ENCODE measurements at regions not wholly inside any gene's neighbourhood (a gene's known extent, or its start where the extent isn't known, plus 50 kb on each side); places are given as distances from the start of the nearest gene placed in this dataset.

DNA sequence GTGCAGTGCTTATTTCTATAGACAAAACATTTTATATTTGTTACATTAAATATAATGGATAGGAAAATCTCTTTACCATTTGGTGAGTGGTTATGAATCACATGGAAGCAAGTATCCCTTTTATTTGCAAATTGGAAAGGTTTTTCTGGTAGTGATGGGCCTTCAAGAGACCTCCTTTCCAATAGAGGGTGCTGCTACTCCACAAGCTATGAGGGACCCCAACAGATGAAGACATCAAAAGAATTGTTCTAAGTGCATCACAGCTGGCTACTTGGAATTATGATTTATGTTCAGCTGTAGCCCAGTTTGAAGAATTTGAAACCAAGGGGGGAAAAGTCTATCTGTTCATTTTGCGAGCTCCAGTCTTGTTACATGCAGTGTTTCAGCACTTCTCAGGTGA lies 493.7 kb upstream of the SGCD start:
- H3K36me3 ChIP-seq (ENCODE audit: insufficient read depth, low read length), result no peaks in the 10 kb centered on the region
- Mint-ChIP-seq H3K9me3 (no peaks in the 10 kb centered on the region), H3K27me3 (peaks cover 4% of the 10 kb centered on the region), H3K36me3 (ENCODE audit: low read depth) (no peaks in the 10 kb centered on the region), H3K4me1 (ENCODE audit: low read depth) (no peaks in the 10 kb centered on the region), H3K27ac (no peak overlapping the region), H3K4me3 (no peak overlapping the region)
- intact Hi-C loops (cut with DNase I, micrococcal nuclease), result no loop called here
- ChIA-PET POLR2A (no interaction called here), CTCF (no interaction called here)
- H3K9me3 ChIP-seq (ENCODE audit: control insufficient read depth in 1 of 2, insufficient read depth in 1 of 2, low read length in 2 of 2), result no peaks in the 10 kb centered on the region
- H3K27me3 ChIP-seq (ENCODE audit: control insufficient read depth in 1 of 2, insufficient read depth in 2 of 2, low read length in 2 of 2), result no peaks in the 10 kb centered on the region
- ATAC-seq (ENCODE audit: poor library complexity) (no peak), DNase-seq (peak in 1 of 14 experiments; percentile 5)
- H3K4me3 ChIP-seq (ENCODE audit: low read length), result no peak overlapping the region
- no peak overlapping the region for H3K27ac ChIP-seq (ENCODE audit: low read depth in 1 of 2, low read length in 2 of 2)
- TF ChIP-seq, protein P1, sequence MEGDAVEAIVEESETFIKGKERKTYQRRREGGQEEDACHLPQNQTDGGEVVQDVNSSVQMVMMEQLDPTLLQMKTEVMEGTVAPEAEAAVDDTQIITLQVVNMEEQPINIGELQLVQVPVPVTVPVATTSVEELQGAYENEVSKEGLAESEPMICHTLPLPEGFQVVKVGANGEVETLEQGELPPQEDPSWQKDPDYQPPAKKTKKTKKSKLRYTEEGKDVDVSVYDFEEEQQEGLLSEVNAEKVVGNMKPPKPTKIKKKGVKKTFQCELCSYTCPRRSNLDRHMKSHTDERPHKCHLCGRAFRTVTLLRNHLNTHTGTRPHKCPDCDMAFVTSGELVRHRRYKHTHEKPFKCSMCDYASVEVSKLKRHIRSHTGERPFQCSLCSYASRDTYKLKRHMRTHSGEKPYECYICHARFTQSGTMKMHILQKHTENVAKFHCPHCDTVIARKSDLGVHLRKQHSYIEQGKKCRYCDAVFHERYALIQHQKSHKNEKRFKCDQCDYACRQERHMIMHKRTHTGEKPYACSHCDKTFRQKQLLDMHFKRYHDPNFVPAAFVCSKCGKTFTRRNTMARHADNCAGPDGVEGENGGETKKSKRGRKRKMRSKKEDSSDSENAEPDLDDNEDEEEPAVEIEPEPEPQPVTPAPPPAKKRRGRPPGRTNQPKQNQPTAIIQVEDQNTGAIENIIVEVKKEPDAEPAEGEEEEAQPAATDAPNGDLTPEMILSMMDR (IDR thresholded peaks at IDR 0.05), result no peak
- H3K4me1 ChIP-seq (ENCODE audit: insufficient read depth, low read length), result no peaks in the 10 kb centered on the region

DNA sequence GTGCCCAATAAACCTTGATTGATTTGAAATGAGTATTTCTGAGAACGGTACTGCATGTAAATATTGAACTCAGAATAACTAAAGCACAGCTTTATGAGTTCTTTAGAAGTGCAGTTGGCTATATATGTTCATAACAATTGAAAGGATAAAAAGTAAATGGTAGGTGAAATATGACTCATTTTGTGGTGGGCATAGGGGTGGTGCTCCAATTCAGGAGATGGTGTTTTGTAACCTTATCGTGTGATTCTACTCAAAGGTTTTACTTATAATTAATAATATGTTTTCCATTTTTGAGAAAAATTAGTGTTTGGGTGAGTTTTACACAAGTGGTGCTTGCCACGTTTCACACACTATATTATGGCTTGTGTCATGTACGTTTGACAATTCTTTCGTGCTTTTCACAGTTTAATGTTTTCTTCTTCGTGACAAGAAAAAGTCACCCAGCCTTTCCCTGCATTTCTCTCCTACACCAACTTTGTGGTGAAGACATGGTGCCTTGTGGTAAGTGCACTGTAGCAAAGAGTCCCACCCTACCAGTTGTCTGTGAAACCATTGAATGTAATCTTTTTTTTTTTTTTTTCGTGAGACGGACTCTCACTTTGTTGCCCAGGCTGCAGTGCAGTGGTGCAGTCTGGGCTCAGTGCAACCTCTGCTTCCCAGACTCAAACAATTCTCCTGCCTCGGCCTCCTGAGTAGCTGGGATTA lies 492.5 kb upstream of the SGCD start:
- Histone ChIP-seq H3K9me3 (ENCODE audit: control insufficient read depth in 1 of 2, insufficient read depth in 1 of 2, low read length in 2 of 2) (no peaks in the 10 kb centered on the region), H3K4me1 (ENCODE audit: insufficient read depth, low read length) (no peaks in the 10 kb centered on the region), H3K27ac (ENCODE audit: low read depth in 1 of 2, low read length in 2 of 2) (no peak overlapping the region), H3K27me3 (ENCODE audit: control insufficient read depth in 1 of 2, insufficient read depth in 2 of 2, low read length in 2 of 2) (no peaks in the 10 kb centered on the region), H3K36me3 (ENCODE audit: insufficient read depth, low read length) (no peaks in the 10 kb centered on the region), H3K4me3 (ENCODE audit: low read length) (no peak overlapping the region)
- intact Hi-C loops (cut with DNase I, micrococcal nuclease), result no loop called here
- no peak overlapping the region for H3K27ac Mint-ChIP-seq
- TF ChIP-seq, protein P1 (IDR thresholded peaks at IDR 0.05), result no peak
- no peaks in the 10 kb centered on the region for H3K9me3 Mint-ChIP-seq
- DNase-seq, result peak in 1 of 14 experiments; percentile 55
- H3K4me3 Mint-ChIP-seq, result no peak overlapping the region
- H3K36me3 Mint-ChIP-seq (ENCODE audit: low read depth), result no peaks in the 10 kb centered on the region
- POLR2A ChIA-PET, result no interaction called here
- no peaks in the 10 kb centered on the region for H3K4me1 Mint-ChIP-seq (ENCODE audit: low read depth)
- ATAC-seq (ENCODE audit: poor library complexity), result no peak
- CTCF ChIA-PET, result no interaction called here
- H3K27me3 Mint-ChIP-seq, result peaks cover 4% of the 10 kb centered on the region

DNA sequence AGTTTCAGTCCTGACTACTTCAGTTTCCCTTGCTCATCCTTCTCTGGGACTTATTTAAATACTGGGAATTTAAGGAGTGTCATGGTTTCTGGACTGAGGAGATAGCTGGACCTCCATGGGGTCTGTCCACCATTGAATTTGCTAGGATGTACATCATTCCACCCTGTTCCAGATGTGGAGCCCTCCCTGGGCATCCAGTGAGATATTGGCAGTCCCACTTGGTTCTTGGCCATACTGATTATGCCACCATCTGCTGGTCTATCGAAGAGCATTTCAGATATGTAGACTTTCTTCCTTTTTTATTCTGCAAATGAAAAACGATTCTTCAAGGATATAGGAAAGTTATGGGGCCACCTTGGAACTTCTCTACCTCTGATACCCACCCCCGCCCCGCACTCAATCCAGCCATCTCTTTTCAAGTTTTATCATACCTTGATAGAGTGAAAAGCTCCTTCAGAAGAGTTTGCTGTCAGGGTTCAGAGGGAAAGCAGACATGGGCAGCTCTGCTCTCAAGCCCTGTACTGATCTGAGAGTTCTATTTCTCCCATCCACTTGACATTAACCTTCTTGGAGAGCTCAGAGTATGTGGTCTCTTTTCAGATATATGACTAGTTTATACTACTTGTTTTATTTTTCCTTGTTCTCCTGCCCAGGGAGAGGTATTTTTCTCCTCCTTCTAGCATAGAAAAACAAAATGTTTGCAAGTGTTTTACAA lies 490.7 kb upstream of the SGCD start:
- H3K36me3 ChIP-seq (ENCODE audit: insufficient read depth, low read length), result no peaks in the 10 kb centered on the region
- intact Hi-C loops (cut with DNase I, micrococcal nuclease), result no loop called here
- no peaks in the 10 kb centered on the region for H3K27me3 ChIP-seq (ENCODE audit: control insufficient read depth in 1 of 2, insufficient read depth in 2 of 2, low read length in 2 of 2)
- no peaks in the 10 kb centered on the region for H3K9me3 ChIP-seq (ENCODE audit: control insufficient read depth in 1 of 2, insufficient read depth in 1 of 2, low read length in 2 of 2)
- no peak for DNase-seq
- H3K27ac ChIP-seq (ENCODE audit: low read depth in 1 of 2, low read length in 2 of 2), result no peak overlapping the region
- no peak overlapping the region for H3K4me3 ChIP-seq (ENCODE audit: low read length)
- Mint-ChIP-seq H3K9me3 (no peaks in the 10 kb centered on the region), H3K27ac (no peak overlapping the region), H3K27me3 (peaks cover 4% of the 10 kb centered on the region), H3K4me3 (no peak overlapping the region), H3K4me1 (ENCODE audit: low read depth) (no peaks in the 10 kb centered on the region), H3K36me3 (ENCODE audit: low read depth) (no peaks in the 10 kb centered on the region)
- no peaks in the 10 kb centered on the region for H3K4me1 ChIP-seq (ENCODE audit: insufficient read depth, low read length)
- CTCF ChIA-PET, result no interaction called here
- TF ChIP-seq, protein P1 (IDR thresholded peaks at IDR 0.05), result no peak
- POLR2A ChIA-PET, result no interaction called here
- ATAC-seq (ENCODE audit: poor library complexity), result no peak
